ENCODE measurements at regions not wholly inside any gene's neighbourhood (a gene's known extent, or its start where the extent isn't known, plus 50 kb on each side); places are given as distances from the start of the nearest gene placed in this dataset.
A peak's percentile ranks its signal among the peaks of the same experiment; 100 is the strongest.
"Not testable (repeated sequence)": the region's sequence is repeated elsewhere in the genome, so short reads cannot be mapped to it uniquely, and the experiment has no call there.

DNA sequence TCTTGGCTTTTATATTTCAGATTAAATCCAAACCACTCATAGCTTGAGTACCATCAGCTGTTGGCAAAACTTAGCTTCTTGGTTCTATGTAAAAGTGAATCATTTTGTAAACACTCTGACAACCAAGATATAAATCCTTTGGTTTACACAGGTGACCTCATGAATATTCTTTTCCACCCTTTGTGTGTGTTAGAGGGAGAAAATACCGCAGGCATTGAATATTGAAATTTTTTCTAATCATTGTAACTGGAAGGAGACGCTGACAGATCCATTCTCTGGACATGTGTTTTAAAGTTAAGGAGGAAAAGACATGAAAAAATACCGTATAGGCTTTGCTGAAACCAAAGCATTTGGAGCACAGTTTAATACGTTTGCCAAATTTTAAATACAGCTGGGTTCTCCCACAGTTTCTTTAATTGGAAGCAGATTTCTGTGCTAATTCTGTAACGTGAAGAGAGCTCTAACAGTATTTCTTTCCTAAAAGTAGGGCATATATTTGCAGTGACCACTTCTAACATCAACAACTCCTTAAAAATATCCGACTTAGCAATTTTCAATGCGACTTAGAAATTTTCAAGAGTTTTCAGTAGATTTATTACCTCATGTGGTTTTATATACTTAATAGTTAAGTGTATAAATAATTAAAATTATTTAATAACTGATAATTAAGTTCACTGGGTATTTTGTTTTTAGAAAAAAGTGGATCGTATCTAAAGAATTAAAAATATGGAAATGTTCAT, 388.2 kb downstream of the USP25 start:
- peak; percentile 66 for DNase-seq

DNA sequence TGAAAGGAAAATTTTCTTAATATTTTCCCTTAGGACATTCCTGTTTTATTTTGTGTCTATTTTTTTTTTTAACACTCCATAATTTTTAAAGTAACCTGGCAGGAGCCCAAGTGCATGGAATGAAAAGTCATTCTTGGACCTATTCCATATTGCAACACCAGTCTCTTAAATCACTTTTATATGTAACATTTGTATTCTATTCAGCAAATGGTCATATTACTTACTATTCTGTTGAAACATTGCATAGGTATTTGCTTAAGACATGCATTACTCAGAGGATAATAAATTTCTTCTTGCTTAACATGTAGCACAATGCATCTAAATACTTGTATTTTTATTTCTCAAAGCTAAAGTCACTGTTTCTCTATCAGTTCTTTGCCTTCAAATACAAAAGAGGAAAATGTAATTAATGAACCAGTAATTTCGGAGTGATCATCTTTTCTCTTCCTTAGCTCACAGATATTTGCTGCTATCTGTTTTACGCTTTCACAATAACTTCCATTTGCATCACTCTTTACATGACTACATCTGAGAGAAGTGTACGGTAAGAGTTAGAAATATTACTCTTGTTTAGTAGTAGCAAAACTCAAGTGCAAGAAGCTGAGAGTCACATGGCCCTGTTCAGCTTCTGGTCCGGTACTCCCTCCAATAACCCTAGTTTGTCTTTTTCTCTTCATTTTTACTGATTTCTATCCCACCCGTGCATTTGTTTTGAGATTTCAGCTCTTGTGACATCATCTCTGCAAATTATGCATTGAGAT, 394.8 kb downstream of the USP25 start:
- DNase-seq, result peak; percentile 62

DNA sequence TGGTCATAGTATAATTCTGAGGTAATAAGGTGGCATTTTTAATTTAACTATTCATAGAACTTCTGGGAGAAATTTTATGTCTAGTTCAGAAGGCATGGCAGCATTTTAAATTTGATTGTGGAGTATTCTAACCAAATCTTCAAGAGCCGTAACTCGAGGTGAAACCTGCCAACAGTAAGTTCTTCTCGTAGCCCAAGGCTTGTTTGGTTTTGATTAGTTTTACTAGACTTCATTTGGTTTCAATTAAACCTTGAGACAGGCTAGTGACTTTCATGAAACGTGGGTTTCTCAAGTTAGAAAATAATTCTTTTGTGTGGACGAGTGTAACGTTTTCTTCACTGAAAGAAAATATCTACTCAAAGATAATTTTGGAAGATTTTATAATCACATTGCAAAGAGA, 395.5 kb downstream of the USP25 start:
- peak; percentile 15 for DNase-seq

- not testable (repeated sequence) for DNase-seq
Observed at GRCh38 chr21:16132453-16132852, 402.7 kb downstream of the USP25 start.

GRCh38 chr21:16133248-16133647, 403.5 kb downstream of the USP25 start:
- no peak for DNase-seq

DNA sequence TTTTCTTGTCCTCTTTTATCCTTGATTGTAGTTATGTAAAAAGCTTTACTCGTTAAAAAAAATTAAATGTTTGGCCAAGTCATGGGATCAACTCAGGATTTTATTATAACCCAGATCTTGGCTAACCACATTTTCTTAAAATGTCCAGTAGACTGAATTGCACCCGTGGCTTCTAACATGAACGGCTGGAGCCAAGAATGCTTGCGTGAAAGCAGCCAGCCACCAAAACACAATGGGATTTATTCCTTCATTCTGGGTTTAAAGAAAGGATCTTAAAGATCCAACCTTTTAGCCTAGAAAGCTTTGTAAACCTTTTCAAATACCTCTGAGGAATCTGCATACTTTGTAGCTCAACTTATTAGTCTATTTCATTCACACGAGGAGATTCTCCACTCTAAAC, 404.4 kb downstream of the USP25 start:
- no peak for DNase-seq

GRCh38 chr21:16137106-16137505, 407.3 kb downstream of the USP25 start:
- DNase-seq, result no peak

GRCh38 chr21:16145052-16145451, 415.3 kb downstream of the USP25 start:
- no peak for DNase-seq

GRCh38 chr21:16145479-16145878, 415.7 kb downstream of the USP25 start:
- DNase-seq, result no peak

GRCh38 chr21:16154321-16154720, 424.5 kb downstream of the USP25 start:
- no peak for DNase-seq

DNA sequence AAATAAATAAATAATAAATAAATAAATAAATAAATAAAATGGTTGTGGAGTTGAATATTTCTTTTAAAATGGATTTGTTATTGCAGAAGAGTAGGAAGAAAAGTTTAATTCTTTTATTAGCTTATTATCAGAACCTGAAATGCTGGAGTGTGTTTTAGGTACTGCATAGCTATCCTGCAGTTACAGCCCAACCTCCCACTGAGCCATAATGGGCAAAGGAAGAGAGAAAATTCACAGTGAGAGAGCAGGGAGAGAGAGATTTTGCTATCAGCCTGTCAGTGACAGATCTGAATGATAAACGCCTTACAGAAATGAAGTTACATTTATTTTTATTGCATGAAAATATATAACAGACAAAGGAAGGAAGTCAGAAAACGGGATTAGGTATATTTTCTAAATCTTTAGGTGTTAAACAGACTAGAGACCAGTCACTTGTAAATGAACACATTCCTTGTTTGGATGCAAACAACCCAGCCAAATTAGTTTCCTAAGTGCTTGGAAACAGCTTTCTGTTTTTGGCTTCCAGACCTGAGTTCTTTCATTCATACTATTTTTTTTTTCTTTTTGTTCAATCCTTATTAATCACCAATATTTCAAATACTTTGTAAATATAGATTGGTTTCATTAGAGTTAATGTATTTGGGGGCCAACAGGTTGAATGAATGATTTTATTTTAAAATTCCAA, 425.3 kb downstream of the USP25 start:
- no peak for DNase-seq

DNA sequence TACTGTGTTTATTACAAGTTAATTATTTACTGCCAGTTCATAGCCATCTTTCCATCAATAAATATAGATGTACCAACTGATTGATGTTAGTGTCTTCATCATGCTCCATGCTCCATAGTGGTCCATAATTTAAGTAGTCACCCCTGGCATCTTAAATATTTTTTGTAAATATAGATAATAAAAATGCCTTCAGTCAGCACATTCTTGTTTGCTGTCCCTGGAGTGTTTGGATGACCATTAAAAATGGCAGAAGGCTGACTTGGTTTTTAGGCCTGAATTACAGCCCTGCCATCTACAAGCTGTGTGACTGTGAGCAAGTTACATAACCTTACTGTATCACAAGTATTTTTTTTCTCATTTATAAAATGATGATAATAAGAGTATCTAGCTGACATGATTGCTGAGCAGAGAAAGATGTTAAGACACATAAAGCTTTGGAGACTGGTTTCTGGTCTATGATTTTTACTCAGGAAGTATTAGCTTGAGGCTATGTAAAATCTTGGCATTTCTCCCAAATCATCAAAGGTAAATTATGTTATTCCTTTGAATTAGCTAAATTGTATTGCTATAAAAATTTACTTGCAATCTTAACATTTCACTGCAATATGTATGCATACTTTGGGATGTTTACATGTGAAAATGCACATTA, 427.2 kb downstream of the USP25 start:
- no peak for DNase-seq

- no peak for DNase-seq
Observed at GRCh38 chr21:16159213-16159970, 429.6 kb downstream of the USP25 start.

GRCh38 chr21:16159971-16160350, 430.2 kb downstream of the USP25 start:
- DNase-seq, result no peak

- no peak for DNase-seq
Observed at GRCh38 chr21:16162953-16163352, 433.2 kb downstream of the USP25 start.

- DNase-seq, result peak; percentile 38
Observed at GRCh38 chr21:16169102-16169511, 439.3 kb downstream of the USP25 start.

GRCh38 chr21:16169779-16170178, 440.0 kb downstream of the USP25 start:
- no peak for DNase-seq

GRCh38 chr21:16176570-16176969, 446.8 kb downstream of the USP25 start:
- no peak for DNase-seq

DNA sequence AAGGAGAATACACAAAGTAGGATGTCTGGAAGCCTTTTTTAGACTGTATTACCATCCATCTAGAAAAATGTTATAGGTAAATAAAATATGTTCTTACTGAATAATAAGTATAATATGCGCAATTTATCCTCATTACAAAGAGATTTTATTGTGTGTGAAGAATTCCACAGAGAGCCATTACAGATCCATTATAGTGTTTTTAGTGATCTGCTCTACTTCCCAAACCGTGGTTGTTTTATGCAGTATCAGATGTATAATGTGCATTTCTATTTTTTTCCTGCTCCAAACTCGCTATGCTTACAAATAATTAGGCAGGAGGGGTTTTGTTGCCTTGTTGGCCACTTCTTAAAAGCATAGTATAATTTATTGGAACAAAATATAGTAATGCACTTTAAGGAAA, 447.8 kb downstream of the USP25 start:
- no peak for DNase-seq

DNA sequence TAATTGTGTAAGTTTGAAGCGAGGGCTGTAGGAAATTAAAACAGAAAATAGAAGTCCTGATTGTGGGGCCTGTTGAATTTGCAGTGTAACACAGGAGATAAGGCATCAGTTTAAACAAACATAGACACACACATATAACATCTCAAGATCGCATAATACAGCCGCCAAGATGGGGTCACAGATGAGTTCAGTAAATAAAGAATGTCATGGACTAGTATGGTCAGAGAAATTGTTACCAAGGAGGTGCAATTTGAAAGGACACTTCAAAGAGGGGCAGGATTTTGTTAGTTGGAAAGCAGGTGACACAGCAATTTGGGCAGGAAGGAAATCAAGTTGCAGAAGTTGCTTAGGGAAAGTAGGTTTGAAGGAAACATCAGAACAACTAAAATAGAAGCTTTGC, 450.0 kb downstream of the USP25 start:
- no peak for DNase-seq

- DNase-seq, result no peak
Observed at GRCh38 chr21:16180614-16181013, 450.8 kb downstream of the USP25 start.

DNA sequence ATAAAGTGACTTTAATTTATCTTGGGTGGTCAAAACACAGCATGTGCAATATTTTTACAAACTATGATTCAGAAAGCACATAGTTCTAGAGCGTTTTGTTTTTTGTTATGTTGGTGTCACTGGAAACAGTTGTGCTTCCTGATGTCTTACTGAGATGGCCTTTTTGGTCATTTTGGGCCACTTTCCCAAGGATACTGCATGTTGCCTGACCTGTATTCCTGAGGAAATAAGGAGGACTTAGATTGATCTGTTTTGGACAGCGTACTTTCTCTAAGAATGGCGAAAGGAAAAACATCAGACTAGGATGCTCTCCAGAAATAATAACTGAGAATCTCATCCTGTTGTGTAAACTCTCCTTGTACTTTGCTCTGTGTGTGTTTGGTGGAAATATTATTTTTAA, 451.2 kb downstream of the USP25 start:
- DNase-seq, result no peak

- no peak for DNase-seq
Observed at GRCh38 chr21:16185766-16186165, 456.0 kb downstream of the USP25 start.

Data from eye (tissue), 1 donor.